Neural progenitor cell (in vitro differentiated cells): ENCODE measurements at regions not wholly inside any gene's neighbourhood (a gene's known extent, or its start where the extent isn't known, plus 50 kb on each side); places are given as distances from the start of the nearest gene placed in this dataset.

ENCODE experiments used
- DNase-seq: peaks from one replicate; pipeline ENCODE4 v3.0.0-alpha.2; 2016; ENCODE audit warnings: low spot score
- H2AFZ ChIP-seq: fragments of 200-600 bp; sonication (generic); replicated peaks from 2 replicates; pipeline ENCODE4 v1.6.1; 2016; ENCODE audit warnings: antibody characterized with exemption
- H3F3A ChIP-seq: fragments of 200-600 bp; sonication (generic); 2 replicates; pipeline ENCODE4 v1.6.1; 2016; ENCODE audit warnings: antibody characterized with exemption, low read depth
- H3K27ac ChIP-seq: fragments of 200-600 bp; sonication (generic); 2 replicates; pipeline ENCODE4 v1.5.1; 2016; ENCODE audit warnings: mild to moderate bottlenecking
- H3K27me3 ChIP-seq: fragments of 200-600 bp; sonication (generic); 2 replicates; pipeline ENCODE4 v1.6.1; 2016; ENCODE audit warnings: mild to moderate bottlenecking, moderate library complexity
- H3K36me3 ChIP-seq: fragments of 200-600 bp; sonication (generic); 2 replicates; pipeline ENCODE4 v1.5.1; 2016
- H3K4me1 ChIP-seq: fragments of 200-600 bp; sonication (generic); 2 replicates; pipeline ENCODE4 v1.6.1; 2016; ENCODE audit warnings: mixed run types
- H3K4me2 ChIP-seq: fragments of 200-600 bp; sonication (generic); 2 replicates; pipeline ENCODE4 v1.6.1; 2016
- H3K4me3 ChIP-seq: fragments of 200-600 bp; sonication (generic); 2 replicates; pipeline ENCODE4 v1.5.1; 2016
- H3K79me2 ChIP-seq: fragments of 200-600 bp; sonication (generic); 2 replicates; pipeline ENCODE4 v1.6.1; 2016; ENCODE audit warnings: low read depth
- H3K9ac ChIP-seq: fragments of 200-600 bp; sonication (generic); 2 replicates; pipeline ENCODE4 v1.6.1; 2016
- H3K9me3 ChIP-seq: fragments of 200-600 bp; sonication (generic); 2 replicates; pipeline ENCODE4 v1.5.1; 2016; ENCODE audit warnings: low read depth
- H4K20me1 ChIP-seq: fragments of 200-600 bp; sonication (generic); 2 replicates; pipeline ENCODE4 v1.6.1; 2016; ENCODE audit warnings: low read depth
- H3K27ac Mint-ChIP-seq: 3 replicates; pipeline ENCODE4 v1.8.0; 2021; ENCODE audit warnings: mixed read lengths
- H3K27me3 Mint-ChIP-seq: 2 replicates; pipeline ENCODE4 v1.8.0; 2022; ENCODE audit warnings: low read depth, mild to moderate bottlenecking, inconsistent platforms, moderate library complexity, mixed read lengths; ENCODE audit not compliant: insufficient read depth
- H3K36me3 Mint-ChIP-seq: 3 replicates; pipeline ENCODE4 v1.8.0; 2021; ENCODE audit warnings: mixed read lengths
- H3K4me1 Mint-ChIP-seq: 3 replicates; pipeline ENCODE4 v1.8.0; 2021; ENCODE audit warnings: mixed read lengths
- H3K4me3 Mint-ChIP-seq: 3 replicates; pipeline ENCODE4 v1.8.0; 2021; ENCODE audit warnings: mild to moderate bottlenecking, moderate library complexity, mixed read lengths
- H3K9me3 Mint-ChIP-seq: 3 replicates; pipeline ENCODE4 v1.8.0; 2020; ENCODE audit warnings: mixed read lengths
- EZH2 ChIP-seq: fragments of 200-600 bp; sonication (generic); IDR thresholded peaks from 2 replicates; pipeline ENCODE4 v1.6.1; 2017; ENCODE audit warnings: antibody characterized with exemption, mild to moderate bottlenecking, moderate library complexity
- EZH2phosphoT487 ChIP-seq: fragments of 200-600 bp; sonication (generic); IDR thresholded peaks from 2 replicates; pipeline ENCODE4 v1.6.1; 2017; ENCODE audit warnings: antibody characterized with exemption
- TF ChIP-seq, protein P1 (sequence below): fragments of 200-600 bp; sonication (generic); IDR thresholded peaks from 2 replicates; pipeline ENCODE4 v1.5.1; 2017; ENCODE audit warnings: antibody characterized with exemption, mild to moderate bottlenecking

DNA sequence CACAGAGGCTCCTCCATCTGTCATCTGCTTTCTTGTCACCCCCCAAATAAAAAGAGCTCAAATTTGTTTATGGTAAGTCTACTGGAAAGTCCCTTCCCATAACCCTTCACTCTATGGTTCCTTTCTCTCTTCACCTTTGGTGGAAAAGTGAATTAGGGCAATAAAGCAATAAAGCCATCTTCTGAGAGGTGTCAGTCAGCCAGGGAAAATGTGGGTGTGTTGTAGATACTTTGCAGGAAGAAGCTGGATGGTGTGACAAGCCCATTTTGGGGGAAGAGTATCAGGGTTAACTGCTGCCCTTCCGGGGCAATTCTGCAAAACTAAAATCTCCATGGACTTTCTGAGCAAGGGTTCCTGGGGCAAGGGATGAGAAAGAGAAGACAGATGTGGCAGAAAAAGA is 197.9 kb downstream of the SH3BP4 start:
- no peak overlapping the region for H3K4me2 ChIP-seq
- no peak overlapping the region for H3K27ac ChIP-seq
- H3F3A ChIP-seq = no peaks in the 10 kb centered on the region
- no peak overlapping the region for H3K9ac ChIP-seq
- Mint-ChIP-seq H3K4me1 (peaks cover 1% of the 10 kb centered on the region), H3K27me3 (peaks cover 9% of the 10 kb centered on the region), H3K9me3 (peaks cover 3% of the 10 kb centered on the region), H3K4me3 (no peak overlapping the region), H3K27ac (no peak overlapping the region), H3K36me3 (no peaks in the 10 kb centered on the region)
- DNase-seq = no peak
- H3K27me3 ChIP-seq = no peaks in the 10 kb centered on the region
- no peaks in the 10 kb centered on the region for H3K9me3 ChIP-seq
- peaks cover 6% of the 10 kb centered on the region for H3K4me1 ChIP-seq
- no peak overlapping the region for H2AFZ ChIP-seq
- H3K79me2 ChIP-seq = no peaks in the 10 kb centered on the region
- H4K20me1 ChIP-seq = no peaks in the 10 kb centered on the region
- no peak for TF ChIP-seq EZH2
- TF ChIP-seq, protein P1, sequence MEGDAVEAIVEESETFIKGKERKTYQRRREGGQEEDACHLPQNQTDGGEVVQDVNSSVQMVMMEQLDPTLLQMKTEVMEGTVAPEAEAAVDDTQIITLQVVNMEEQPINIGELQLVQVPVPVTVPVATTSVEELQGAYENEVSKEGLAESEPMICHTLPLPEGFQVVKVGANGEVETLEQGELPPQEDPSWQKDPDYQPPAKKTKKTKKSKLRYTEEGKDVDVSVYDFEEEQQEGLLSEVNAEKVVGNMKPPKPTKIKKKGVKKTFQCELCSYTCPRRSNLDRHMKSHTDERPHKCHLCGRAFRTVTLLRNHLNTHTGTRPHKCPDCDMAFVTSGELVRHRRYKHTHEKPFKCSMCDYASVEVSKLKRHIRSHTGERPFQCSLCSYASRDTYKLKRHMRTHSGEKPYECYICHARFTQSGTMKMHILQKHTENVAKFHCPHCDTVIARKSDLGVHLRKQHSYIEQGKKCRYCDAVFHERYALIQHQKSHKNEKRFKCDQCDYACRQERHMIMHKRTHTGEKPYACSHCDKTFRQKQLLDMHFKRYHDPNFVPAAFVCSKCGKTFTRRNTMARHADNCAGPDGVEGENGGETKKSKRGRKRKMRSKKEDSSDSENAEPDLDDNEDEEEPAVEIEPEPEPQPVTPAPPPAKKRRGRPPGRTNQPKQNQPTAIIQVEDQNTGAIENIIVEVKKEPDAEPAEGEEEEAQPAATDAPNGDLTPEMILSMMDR = no peak
- TF ChIP-seq EZH2phosphoT487 = no peak
- no peak overlapping the region for H3K4me3 ChIP-seq
- no peaks in the 10 kb centered on the region for H3K36me3 ChIP-seq

DNA sequence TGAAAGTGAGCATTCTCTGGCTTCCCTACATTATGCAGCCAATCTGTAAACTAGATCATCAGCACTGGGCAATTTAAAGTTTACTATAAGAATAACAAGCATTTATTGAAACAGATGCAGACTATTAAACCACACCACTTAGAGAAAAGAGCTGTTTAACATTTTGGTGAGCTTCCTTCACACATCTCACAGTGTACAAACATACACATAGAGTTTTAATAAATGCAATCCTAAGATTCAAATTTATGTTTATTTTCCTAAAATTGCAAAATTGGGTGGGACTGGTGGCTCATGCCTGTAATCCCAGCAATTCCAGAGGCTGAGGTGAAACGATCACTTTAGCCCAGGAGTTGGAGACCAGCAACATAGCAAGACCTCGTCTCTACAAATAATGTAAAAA is 199.3 kb downstream of the SH3BP4 start:
- TF ChIP-seq, protein P1 = no peak
- TF ChIP-seq EZH2phosphoT487 = no peak
- TF ChIP-seq EZH2 = no peak
- Histone ChIP-seq H3K9ac (no peak overlapping the region), H3K4me2 (no peak overlapping the region)

GRCh38 chr2:235155163-235155562 is 203.3 kb downstream of the SH3BP4 start:
- no peak overlapping the region for H3K4me3 Mint-ChIP-seq
- H3K4me2 ChIP-seq = no peak overlapping the region
- no peak overlapping the region for H3K9ac ChIP-seq
- no peak overlapping the region for H3K27ac ChIP-seq
- no peaks in the 10 kb centered on the region for H3K79me2 ChIP-seq
- H4K20me1 ChIP-seq = no peaks in the 10 kb centered on the region
- peaks cover 4% of the 10 kb centered on the region for H3K9me3 Mint-ChIP-seq
- peaks cover 22% of the 10 kb centered on the region for H3K27me3 Mint-ChIP-seq
- no peaks in the 10 kb centered on the region for H3K36me3 Mint-ChIP-seq
- H3K36me3 ChIP-seq = no peaks in the 10 kb centered on the region
- H3K4me3 ChIP-seq = no peak overlapping the region
- TF ChIP-seq EZH2phosphoT487 (no peak), EZH2 (no peak)
- TF ChIP-seq, protein P1 = no peak
- no peaks in the 10 kb centered on the region for H3K27me3 ChIP-seq
- H3K9me3 ChIP-seq = no peaks in the 10 kb centered on the region
- peaks cover 13% of the 10 kb centered on the region for H3K4me1 ChIP-seq
- H3K4me1 Mint-ChIP-seq = peaks cover 12% of the 10 kb centered on the region
- no peak overlapping the region for H2AFZ ChIP-seq
- peaks cover 13% of the 10 kb centered on the region for H3F3A ChIP-seq
- no peak overlapping the region for H3K27ac Mint-ChIP-seq
- DNase-seq = no peak

More for the DNA sequence above, 199.3 kb downstream of the SH3BP4 start:
- Histone ChIP-seq H3K27ac (no peak overlapping the region), H3K9me3 (no peaks in the 10 kb centered on the region), H4K20me1 (no peaks in the 10 kb centered on the region), H3K79me2 (no peaks in the 10 kb centered on the region), H3K4me3 (no peak overlapping the region), H3F3A (no peaks in the 10 kb centered on the region), H2AFZ (no peak overlapping the region), H3K4me1 (peaks cover 4% of the 10 kb centered on the region), H3K27me3 (no peaks in the 10 kb centered on the region), H3K36me3 (no peaks in the 10 kb centered on the region)
- Mint-ChIP-seq H3K27ac (no peak overlapping the region), H3K27me3 (peaks cover 11% of the 10 kb centered on the region), H3K9me3 (peaks cover 3% of the 10 kb centered on the region), H3K36me3 (no peaks in the 10 kb centered on the region), H3K4me3 (no peak overlapping the region), H3K4me1 (no peaks in the 10 kb centered on the region)
- DNase-seq = no peak
